Nephron progenitor cell (in vitro differentiated cells): ENCODE measurements at regions not wholly inside any gene's neighbourhood (a gene's known extent, or its start where the extent isn't known, plus 50 kb on each side); places are given as distances from the start of the nearest gene placed in this dataset.

ENCODE experiments used
- DNase-seq: peaks from one replicate; pipeline ENCODE4 v3.0.0; 2021
- H3K27ac Mint-ChIP-seq: 2 replicates; pipeline ENCODE4 v1.8.0; 2021; ENCODE audit warnings: mild to moderate bottlenecking, moderate library complexity, mixed read lengths
- H3K27me3 Mint-ChIP-seq: 2 replicates; pipeline ENCODE4 v1.8.0; 2021; ENCODE audit warnings: mild to moderate bottlenecking, low read depth, mixed read lengths; ENCODE audit not compliant: poor library complexity
- H3K36me3 Mint-ChIP-seq: 2 replicates; pipeline ENCODE4 v1.8.0; 2021; ENCODE audit warnings: low read depth, mixed read lengths
- H3K4me1 Mint-ChIP-seq: 2 replicates; pipeline ENCODE4 v1.8.0; 2021; ENCODE audit warnings: mixed read lengths
- H3K4me3 Mint-ChIP-seq: 2 replicates; pipeline ENCODE4 v1.8.0; 2021; ENCODE audit warnings: mild to moderate bottlenecking, moderate library complexity, mixed read lengths
- H3K9me3 Mint-ChIP-seq: 2 replicates; pipeline ENCODE4 v1.8.0; 2021; ENCODE audit warnings: mild to moderate bottlenecking, moderate library complexity, mixed read lengths
- TF ChIP-seq, protein P1 (sequence below): fragments of 200-600 bp; sonication (generic); IDR thresholded peaks from 2 replicates; pipeline ENCODE4 v1.5.0; 2021; ENCODE audit warnings: antibody characterized with exemption

GRCh38 chrX:69097451-69098236 is 67.6 kb downstream of the PJA1 start:
- Mint-ChIP-seq H3K27ac (no peak overlapping the region), H3K27me3 (peaks cover 7% of the 10 kb centered on the region), H3K9me3 (peaks cover 31% of the 10 kb centered on the region), H3K36me3 (no peaks in the 10 kb centered on the region), H3K4me1 (peaks cover 27% of the 10 kb centered on the region), H3K4me3 (no peak overlapping the region)
- no peak for DNase-seq
- TF ChIP-seq, protein P1, sequence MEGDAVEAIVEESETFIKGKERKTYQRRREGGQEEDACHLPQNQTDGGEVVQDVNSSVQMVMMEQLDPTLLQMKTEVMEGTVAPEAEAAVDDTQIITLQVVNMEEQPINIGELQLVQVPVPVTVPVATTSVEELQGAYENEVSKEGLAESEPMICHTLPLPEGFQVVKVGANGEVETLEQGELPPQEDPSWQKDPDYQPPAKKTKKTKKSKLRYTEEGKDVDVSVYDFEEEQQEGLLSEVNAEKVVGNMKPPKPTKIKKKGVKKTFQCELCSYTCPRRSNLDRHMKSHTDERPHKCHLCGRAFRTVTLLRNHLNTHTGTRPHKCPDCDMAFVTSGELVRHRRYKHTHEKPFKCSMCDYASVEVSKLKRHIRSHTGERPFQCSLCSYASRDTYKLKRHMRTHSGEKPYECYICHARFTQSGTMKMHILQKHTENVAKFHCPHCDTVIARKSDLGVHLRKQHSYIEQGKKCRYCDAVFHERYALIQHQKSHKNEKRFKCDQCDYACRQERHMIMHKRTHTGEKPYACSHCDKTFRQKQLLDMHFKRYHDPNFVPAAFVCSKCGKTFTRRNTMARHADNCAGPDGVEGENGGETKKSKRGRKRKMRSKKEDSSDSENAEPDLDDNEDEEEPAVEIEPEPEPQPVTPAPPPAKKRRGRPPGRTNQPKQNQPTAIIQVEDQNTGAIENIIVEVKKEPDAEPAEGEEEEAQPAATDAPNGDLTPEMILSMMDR = no peak

DNA sequence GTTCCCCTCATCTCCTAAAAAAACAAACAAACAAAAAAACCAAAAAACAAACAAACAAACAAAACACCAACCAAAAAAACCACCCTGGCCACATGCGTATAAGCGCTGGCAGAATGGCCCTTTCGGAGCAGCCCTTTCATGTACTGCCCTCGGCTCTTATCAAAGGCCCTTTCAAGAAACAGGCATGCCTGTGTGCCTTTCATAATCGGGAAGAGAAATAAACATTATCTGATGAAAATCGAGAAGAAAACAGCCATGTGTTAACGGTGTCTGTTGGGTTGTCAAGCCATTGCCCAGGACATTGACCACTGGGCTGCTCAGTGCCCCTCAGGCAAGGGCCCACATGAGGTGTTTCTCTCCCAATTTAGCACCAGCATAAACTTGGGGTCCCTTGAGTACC is 68.3 kb downstream of the PJA1 start:
- TF ChIP-seq, protein P1 = no peak
- Mint-ChIP-seq H3K4me1 (peaks cover 20% of the 10 kb centered on the region), H3K4me3 (no peak overlapping the region), H3K27ac (no peak overlapping the region), H3K9me3 (peaks cover 24% of the 10 kb centered on the region), H3K36me3 (no peaks in the 10 kb centered on the region), H3K27me3 (peaks cover 4% of the 10 kb centered on the region)
- DNase-seq = no peak

GRCh38 chrX:69094977-69095669 is 70.1 kb downstream of the PJA1 start:
- Mint-ChIP-seq H3K36me3 (no peaks in the 10 kb centered on the region), H3K27me3 (peaks cover 4% of the 10 kb centered on the region), H3K9me3 (peaks cover 32% of the 10 kb centered on the region), H3K27ac (no peak overlapping the region), H3K4me3 (no peak overlapping the region), H3K4me1 (peaks cover 16% of the 10 kb centered on the region)
- no peak for DNase-seq
- TF ChIP-seq, protein P1 = no peak

- TF ChIP-seq, protein P1 = peak; percentile 51
- Mint-ChIP-seq H3K4me3 (no peak overlapping the region), H3K27ac (no peak overlapping the region), H3K9me3 (peaks cover 28% of the 10 kb centered on the region), H3K36me3 (no peaks in the 10 kb centered on the region), H3K27me3 (peaks cover 4% of the 10 kb centered on the region), H3K4me1 (peaks cover 16% of the 10 kb centered on the region)
- peak; percentile 46 for DNase-seq
Observed at GRCh38 chrX:69093960-69094871, 71.0 kb downstream of the PJA1 start.

DNA sequence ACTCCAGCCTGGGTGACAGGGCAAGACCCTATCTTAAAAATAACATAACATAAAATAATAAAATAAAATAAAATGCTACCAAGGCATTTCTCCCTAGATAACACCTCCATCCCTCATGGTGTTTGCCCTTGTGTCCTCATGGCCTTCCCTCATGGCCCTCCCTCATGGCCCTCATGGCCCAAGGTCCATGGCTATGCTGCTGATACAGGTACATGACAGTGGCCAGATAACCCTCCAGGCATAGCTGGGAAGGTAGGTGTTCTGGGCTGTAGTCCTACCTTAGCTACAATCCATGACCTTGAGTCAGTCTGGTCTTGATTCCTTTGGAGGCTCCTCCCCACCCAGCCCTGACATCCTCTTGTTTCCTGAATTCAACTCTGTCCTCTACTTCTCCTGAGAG is 75.2 kb downstream of the PJA1 start:
- Mint-ChIP-seq H3K36me3 (no peaks in the 10 kb centered on the region), H3K27me3 (no peaks in the 10 kb centered on the region), H3K4me1 (peaks cover 37% of the 10 kb centered on the region), H3K27ac (no peak overlapping the region), H3K4me3 (no peak overlapping the region), H3K9me3 (peaks cover 23% of the 10 kb centered on the region)
- TF ChIP-seq, protein P1 = no peak
- DNase-seq = no peak
